SJCRH30 (cell line): ENCODE measurements at regions not wholly inside any gene's neighbourhood (a gene's known extent, or its start where the extent isn't known, plus 50 kb on each side); places are given as distances from the start of the nearest gene placed in this dataset.

Experiments used
- DNase-seq, 2 experiments: peaks; one replicate each; pipeline ENCODE4 v3.0.0-alpha.2; 2015 to 2020
- H3K27ac ChIP-seq: fragments of 250-450 bp; sonication (Bioruptor Pico); 2 replicates; pipeline ENCODE4 v1.5.1; 2020; ENCODE audit warnings: mild to moderate bottlenecking, moderate library complexity
- H3K27me3 ChIP-seq: fragments of 250-450 bp; sonication (Bioruptor Pico); 2 replicates; pipeline ENCODE4 v1.5.1; 2020; ENCODE audit warnings: mild to moderate bottlenecking, moderate library complexity
- H3K36me3 ChIP-seq: fragments of 250-450 bp; sonication (Bioruptor Pico); 2 replicates; pipeline ENCODE4 v1.5.1; 2020; ENCODE audit warnings: mild to moderate bottlenecking, moderate library complexity
- H3K4me1 ChIP-seq: fragments of 250-450 bp; sonication (Bioruptor Pico); 2 replicates; pipeline ENCODE4 v1.5.1; 2020; ENCODE audit warnings: mild to moderate bottlenecking, moderate library complexity
- H3K4me3 ChIP-seq: fragments of 250-450 bp; sonication (Bioruptor Pico); 2 replicates; pipeline ENCODE4 v1.5.1; 2020; ENCODE audit warnings: mild to moderate bottlenecking, moderate library complexity
- H3K9me3 ChIP-seq: fragments of 250-450 bp; sonication (Bioruptor Pico); replicated peaks from 2 replicates; pipeline ENCODE4 v1.5.1; 2020; ENCODE audit warnings: mild to moderate bottlenecking, moderate library complexity

- H3K4me1 ChIP-seq: peaks cover 6% of the 10 kb centered on the region; the same call in 1 of the 2 replicates
- no peak overlapping the region for H3K27ac ChIP-seq
- no peaks in the 10 kb centered on the region for H3K36me3 ChIP-seq
- no peak overlapping the region for H3K4me3 ChIP-seq
- no peaks in the 10 kb centered on the region for H3K9me3 ChIP-seq
- no peaks in the 10 kb centered on the region for H3K27me3 ChIP-seq
- DNase-seq: no peak
These were observed 52.5 kb upstream of the RPL34 start for GRCh38 chr4:108567831-108568230.

- Histone ChIP-seq H3K4me1 (peaks cover 51% of the 10 kb centered on the region), H3K4me3 (peak overlapping the region; percentile 19), H3K27me3 (no peaks in the 10 kb centered on the region), H3K36me3 (no peaks in the 10 kb centered on the region), H3K27ac (peak overlapping the region; percentile 85), H3K9me3 (no peaks in the 10 kb centered on the region)
- peak; percentile 53 to 69 for DNase-seq
These were observed 59.3 kb upstream of the RPL34 start for GRCh38 chr4:108561116-108561515.

DNA sequence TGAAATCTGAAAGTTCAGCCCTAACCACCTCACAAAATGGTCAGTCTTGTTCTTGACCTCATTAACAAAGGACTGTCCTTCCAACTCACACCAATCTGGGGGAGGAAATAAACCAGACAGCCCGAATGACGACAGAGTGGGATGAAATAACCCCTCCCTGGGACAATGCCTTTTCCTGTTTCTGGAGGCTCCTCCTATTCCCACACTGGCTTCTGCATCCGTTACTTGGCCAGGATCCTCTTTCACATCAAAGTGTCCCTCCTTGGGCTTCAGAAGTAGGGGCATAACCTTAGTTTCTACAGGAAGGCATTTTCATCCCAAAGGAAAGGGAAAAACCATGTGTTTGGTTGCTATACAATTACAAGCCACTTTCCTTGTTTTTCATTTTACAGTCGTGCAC lies 59.8 kb upstream of the RPL34 start:
- Histone ChIP-seq H3K4me1 (peaks cover 56% of the 10 kb centered on the region), H3K9me3 (no peaks in the 10 kb centered on the region), H3K4me3 (peak overlapping the region; percentile 19), H3K36me3 (no peaks in the 10 kb centered on the region), H3K27ac (peak overlapping the region; percentile 85), H3K27me3 (no peaks in the 10 kb centered on the region)
- DNase-seq: peak; percentile 77 to 90

GRCh38 chr4:108559911-108560310 lies 60.5 kb upstream of the RPL34 start:
- DNase-seq: no peak
- peaks cover 63% of the 10 kb centered on the region for H3K4me1 ChIP-seq
- no peaks in the 10 kb centered on the region for H3K9me3 ChIP-seq

GRCh38 chr4:108559068-108559793 lies 61.1 kb upstream of the RPL34 start:
- H3K27ac ChIP-seq: peak overlapping the region; percentile 85

More at GRCh38 chr4:108559911-108560310, 60.5 kb upstream of the RPL34 start:
- Histone ChIP-seq H3K27ac (peak overlapping the region; percentile 85), H3K36me3 (no peaks in the 10 kb centered on the region), H3K27me3 (no peaks in the 10 kb centered on the region), H3K4me3 (no peak overlapping the region)

DNA sequence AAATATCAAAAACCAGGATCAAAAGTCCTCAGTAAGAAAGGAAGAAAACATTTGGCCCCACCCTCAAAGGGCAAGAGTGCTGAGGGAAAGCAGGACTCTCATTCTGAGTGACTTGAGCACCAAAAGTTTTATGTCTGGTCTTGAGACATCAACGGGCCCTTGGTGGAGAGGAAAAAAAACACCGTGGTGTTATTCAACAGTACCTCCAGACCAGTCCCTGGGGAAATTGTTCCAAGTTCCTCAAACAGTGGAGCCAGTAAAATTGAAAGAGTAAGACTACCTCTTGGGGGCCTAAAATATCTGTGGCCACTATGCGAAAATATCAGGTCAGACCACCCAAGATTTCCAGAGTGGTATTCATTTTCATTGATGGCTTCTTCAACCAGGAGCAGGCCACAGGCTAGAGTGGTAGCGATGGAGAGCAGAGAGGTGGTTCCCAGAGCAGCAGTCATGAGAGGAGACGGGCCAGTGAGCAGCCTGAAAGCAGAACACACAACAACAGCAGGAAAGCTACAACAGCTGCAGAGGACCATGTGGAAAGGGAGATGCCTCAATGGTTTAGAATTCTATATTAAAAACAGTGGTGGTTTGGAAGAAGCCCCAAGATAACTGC lies 63.7 kb upstream of the RPL34 start:
- peak; percentile 80 to 89 for DNase-seq
- Histone ChIP-seq H3K4me1 (peaks cover 62% of the 10 kb centered on the region), H3K27me3 (no peaks in the 10 kb centered on the region), H3K9me3 (no peaks in the 10 kb centered on the region), H3K27ac (peak overlapping the region; percentile 92), H3K4me3 (peak overlapping the region; percentile 27), H3K36me3 (no peaks in the 10 kb centered on the region)

More at GRCh38 chr4:108559068-108559793, 61.1 kb upstream of the RPL34 start:
- no peaks in the 10 kb centered on the region for H3K27me3 ChIP-seq
- H3K4me3 ChIP-seq: no peak overlapping the region
- H3K9me3 ChIP-seq: no peaks in the 10 kb centered on the region
- DNase-seq: peak in 1 of 2 experiments; percentile 30
- H3K36me3 ChIP-seq: no peaks in the 10 kb centered on the region
- peaks cover 65% of the 10 kb centered on the region for H3K4me1 ChIP-seq

DNA sequence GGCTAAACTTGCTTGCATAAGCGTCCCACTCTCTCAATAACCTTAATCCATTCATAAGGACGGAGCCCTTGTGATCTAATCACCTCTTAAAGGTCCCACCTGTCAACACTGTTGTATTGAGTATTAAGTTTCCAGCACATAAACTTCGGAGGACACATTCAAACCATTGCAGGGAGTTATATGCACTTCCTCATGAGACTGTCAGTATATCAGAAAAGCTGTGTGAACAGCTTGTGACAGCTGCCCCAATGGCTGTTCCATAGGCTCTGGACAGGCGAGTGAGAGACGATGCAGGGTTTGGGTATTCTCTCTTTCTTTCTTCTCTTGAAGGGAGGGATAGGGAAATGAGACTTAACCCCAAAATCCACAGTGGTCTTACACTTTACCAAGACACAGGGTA lies 64.2 kb upstream of the RPL34 start:
- DNase-seq: peak; percentile 63 to 84
- Histone ChIP-seq H3K4me1 (peaks cover 57% of the 10 kb centered on the region), H3K36me3 (no peaks in the 10 kb centered on the region), H3K9me3 (no peaks in the 10 kb centered on the region), H3K27me3 (no peaks in the 10 kb centered on the region), H3K27ac (peak overlapping the region; percentile 92), H3K4me3 (peak overlapping the region; percentile 27)

DNA sequence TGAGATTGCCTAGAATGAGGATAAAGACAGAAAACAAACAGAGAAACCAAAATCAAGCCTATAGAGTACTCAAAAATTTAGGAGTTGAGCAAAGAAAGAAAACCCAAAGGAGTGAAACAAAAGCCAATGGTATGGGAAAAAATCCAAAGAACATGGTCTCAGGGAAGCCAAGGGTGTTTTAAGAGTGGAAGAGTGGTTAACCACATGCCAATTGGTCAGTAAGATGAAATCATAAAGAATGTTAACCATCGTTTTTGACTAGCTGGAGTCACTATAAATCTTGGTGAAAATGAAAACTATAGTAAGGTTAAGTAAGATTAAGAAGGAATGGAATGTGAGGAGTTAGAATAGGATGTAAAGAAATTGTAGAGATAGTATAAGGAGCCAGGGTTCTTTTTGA lies 64.7 kb upstream of the RPL34 start:
- Histone ChIP-seq H3K9me3 (no peaks in the 10 kb centered on the region), H3K27me3 (no peaks in the 10 kb centered on the region), H3K4me1 (peaks cover 52% of the 10 kb centered on the region)

DNA sequence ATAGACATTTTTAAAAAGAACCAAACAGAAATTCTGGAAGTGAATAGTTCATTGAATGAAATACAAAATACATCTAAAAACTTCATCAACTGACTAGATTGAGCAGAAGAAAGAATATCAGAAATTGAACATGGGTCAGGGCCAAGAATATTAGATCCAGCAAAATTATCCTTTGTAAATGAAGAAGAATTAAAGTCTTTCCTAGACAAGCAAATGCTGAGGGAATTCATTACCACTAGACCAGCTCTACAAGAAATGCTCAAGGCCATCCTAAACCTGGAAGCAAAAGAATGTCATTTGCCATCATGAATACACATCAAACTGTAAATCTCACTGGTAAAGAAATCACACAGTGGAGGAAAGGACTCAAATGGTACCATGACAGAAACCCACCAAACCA lies 72.7 kb upstream of the RPL34 start:
- no peak for DNase-seq
- H3K27ac ChIP-seq: no peak overlapping the region
- H3K4me3 ChIP-seq: no peak overlapping the region
- H3K27me3 ChIP-seq: no peaks in the 10 kb centered on the region
- no peaks in the 10 kb centered on the region for H3K4me1 ChIP-seq
- no peaks in the 10 kb centered on the region for H3K36me3 ChIP-seq
- peaks cover 5% of the 10 kb centered on the region; the same call in 1 of the 2 replicates for H3K9me3 ChIP-seq

More for the DNA sequence above, 64.7 kb upstream of the RPL34 start:
- Histone ChIP-seq H3K27ac (peak overlapping the region; percentile 92), H3K36me3 (no peaks in the 10 kb centered on the region), H3K4me3 (peak overlapping the region; percentile 27)
- DNase-seq: peak; percentile 6 to 63

GRCh38 chr4:108546728-108547127 lies 73.6 kb upstream of the RPL34 start:
- Histone ChIP-seq H3K9me3 (peaks cover 5% of the 10 kb centered on the region; the same call in 1 of the 2 replicates), H3K36me3 (no peaks in the 10 kb centered on the region), H3K27me3 (no peaks in the 10 kb centered on the region), H3K27ac (no peak overlapping the region), H3K4me3 (no peak overlapping the region), H3K4me1 (no peaks in the 10 kb centered on the region)
- no peak for DNase-seq

DNA sequence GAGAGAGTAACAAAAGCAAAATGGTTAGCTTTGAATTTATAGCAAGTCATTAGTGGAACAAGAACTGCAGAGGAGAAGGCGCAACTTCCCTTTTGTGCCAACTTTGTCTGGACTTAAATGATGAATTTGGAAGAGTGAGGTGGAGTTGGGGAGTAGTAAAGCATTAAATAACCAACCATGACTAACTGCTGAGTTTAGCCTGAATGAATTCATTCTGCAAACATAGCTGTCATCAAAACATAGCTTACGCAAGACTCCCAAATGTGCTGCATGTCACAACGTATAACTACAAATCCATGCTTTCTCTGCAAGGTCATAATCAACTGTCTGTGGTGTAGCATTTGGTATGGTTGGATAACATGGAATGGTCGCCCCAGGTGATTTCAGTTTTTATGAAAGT lies 75.9 kb upstream of the RPL34 start:
- Histone ChIP-seq H3K36me3 (no peaks in the 10 kb centered on the region), H3K27ac (no peak overlapping the region), H3K27me3 (no peaks in the 10 kb centered on the region), H3K4me3 (no peak overlapping the region), H3K9me3 (peaks cover 5% of the 10 kb centered on the region; the same call in 1 of the 2 replicates), H3K4me1 (peaks cover 11% of the 10 kb centered on the region)
- peak in 1 of 2 experiments; percentile 12 for DNase-seq

GRCh38 chr4:108543359-108543968 lies 76.9 kb upstream of the RPL34 start:
- Histone ChIP-seq H3K4me3 (no peak overlapping the region), H3K27ac (no peak overlapping the region), H3K4me1 (peaks cover 11% of the 10 kb centered on the region), H3K9me3 (peaks cover 5% of the 10 kb centered on the region; the same call in 1 of the 2 replicates), H3K27me3 (no peaks in the 10 kb centered on the region), H3K36me3 (no peaks in the 10 kb centered on the region)
- no peak for DNase-seq

- DNase-seq: peak; percentile 29 to 64
- H3K27me3 ChIP-seq: no peaks in the 10 kb centered on the region
- no peak overlapping the region for H3K27ac ChIP-seq
- no peak overlapping the region for H3K4me3 ChIP-seq
- no peaks in the 10 kb centered on the region; the same call in 1 of the 2 replicates for H3K9me3 ChIP-seq
- H3K4me1 ChIP-seq: peaks cover 20% of the 10 kb centered on the region
- no peaks in the 10 kb centered on the region for H3K36me3 ChIP-seq
These were observed 79.8 kb upstream of the RPL34 start for GRCh38 chr4:108540536-108540935.

DNA sequence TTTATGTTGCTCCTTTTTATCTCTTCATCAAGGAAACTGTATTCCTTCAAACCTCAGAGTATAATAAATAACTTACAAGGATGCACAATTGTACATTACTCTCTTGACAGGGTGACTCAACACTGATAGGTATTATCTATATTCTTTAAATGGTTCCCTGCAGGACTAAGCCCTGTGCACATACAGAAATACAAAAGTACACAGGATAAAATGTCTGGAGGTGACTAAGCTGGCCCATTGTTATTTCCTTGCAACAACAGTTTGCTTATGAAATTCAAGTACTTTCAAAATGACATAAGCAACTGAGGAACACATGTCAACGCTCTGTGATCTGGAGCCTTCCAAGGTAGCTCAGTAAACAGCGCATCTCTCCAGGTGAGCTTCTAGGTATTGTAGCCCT lies 83.8 kb upstream of the RPL34 start:
- Histone ChIP-seq H3K36me3 (no peaks in the 10 kb centered on the region), H3K9me3 (no peaks in the 10 kb centered on the region; the same call in 1 of the 2 replicates), H3K4me3 (no peak overlapping the region), H3K27ac (no peak overlapping the region), H3K27me3 (no peaks in the 10 kb centered on the region), H3K4me1 (peaks cover 55% of the 10 kb centered on the region)
- no peak for DNase-seq

- Histone ChIP-seq H3K4me3 (no peak overlapping the region), H3K4me1 (peaks cover 58% of the 10 kb centered on the region), H3K27me3 (no peaks in the 10 kb centered on the region), H3K9me3 (no peaks in the 10 kb centered on the region; the same call in 1 of the 2 replicates), H3K36me3 (no peaks in the 10 kb centered on the region), H3K27ac (no peak overlapping the region)
- no peak for DNase-seq
These were observed 84.6 kb upstream of the RPL34 start for GRCh38 chr4:108535757-108536156.
